ENCODE measurements at regions not wholly inside any gene's neighbourhood (a gene's known extent, or its start where the extent isn't known, plus 50 kb on each side); places are given as distances from the start of the nearest gene placed in this dataset.

DNA sequence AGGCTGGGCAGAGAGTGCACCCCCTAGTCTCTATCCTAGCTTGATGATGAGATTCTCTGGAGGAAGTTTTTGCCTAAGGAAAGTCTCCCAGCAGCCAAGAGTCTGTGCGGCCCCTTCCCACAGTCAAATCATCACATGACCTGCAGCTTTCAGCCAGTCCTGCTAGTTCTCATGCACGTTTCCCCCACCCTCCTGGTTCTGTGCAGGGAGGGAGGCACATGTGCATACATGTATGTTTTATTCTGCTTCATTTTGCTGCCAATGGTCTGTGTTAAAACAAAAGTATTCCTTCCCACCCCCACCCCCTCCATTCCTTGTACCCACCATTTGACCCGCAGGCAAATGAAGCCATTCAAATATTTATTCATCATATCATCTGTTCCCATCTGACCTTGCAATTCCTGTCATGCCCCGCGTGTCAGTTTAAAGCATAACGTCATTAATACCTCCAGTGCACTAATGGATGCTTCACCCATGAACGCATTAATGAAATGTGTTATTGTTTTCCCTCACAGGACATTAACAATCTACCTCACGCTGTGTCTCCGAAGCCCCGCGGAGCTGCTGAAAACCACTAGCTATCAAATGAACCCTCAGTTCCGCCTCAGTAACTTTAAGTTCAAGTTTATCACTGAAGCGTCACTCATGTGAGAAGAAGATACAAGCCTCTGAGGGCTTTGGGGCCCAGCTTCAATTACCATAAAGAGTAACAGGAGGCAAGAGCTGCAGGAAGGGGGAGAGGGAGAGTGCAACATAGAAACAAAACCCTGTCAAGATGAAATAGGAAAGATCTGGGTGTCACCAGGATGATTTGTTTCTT is 139.6 kb downstream of the RASEF start:
- Histone ChIP-seq H3K4me1 (ENCODE audit: control insufficient read depth, insufficient read depth, low read length) (no peaks in the 10 kb centered on the region), H3K4me3 (ENCODE audit: low read length) (no peak overlapping the region), H3K36me3 (ENCODE audit: control insufficient read depth, insufficient read depth, low read length) (no peaks in the 10 kb centered on the region), H3K27ac (ENCODE audit: low read length) (no peak overlapping the region), H3K27me3 (ENCODE audit: control insufficient read depth, insufficient read depth, low read length) (no peaks in the 10 kb centered on the region), H3K9me3 (replicated peaks; ENCODE audit: control insufficient read depth, low read depth, low read length) (no peaks in the 10 kb centered on the region)
- 37% methylated on average over 3 of the region's 13 CpGs for WGBS (ENCODE audit: insufficient coverage)
- DNase-seq, result no peak

DNA sequence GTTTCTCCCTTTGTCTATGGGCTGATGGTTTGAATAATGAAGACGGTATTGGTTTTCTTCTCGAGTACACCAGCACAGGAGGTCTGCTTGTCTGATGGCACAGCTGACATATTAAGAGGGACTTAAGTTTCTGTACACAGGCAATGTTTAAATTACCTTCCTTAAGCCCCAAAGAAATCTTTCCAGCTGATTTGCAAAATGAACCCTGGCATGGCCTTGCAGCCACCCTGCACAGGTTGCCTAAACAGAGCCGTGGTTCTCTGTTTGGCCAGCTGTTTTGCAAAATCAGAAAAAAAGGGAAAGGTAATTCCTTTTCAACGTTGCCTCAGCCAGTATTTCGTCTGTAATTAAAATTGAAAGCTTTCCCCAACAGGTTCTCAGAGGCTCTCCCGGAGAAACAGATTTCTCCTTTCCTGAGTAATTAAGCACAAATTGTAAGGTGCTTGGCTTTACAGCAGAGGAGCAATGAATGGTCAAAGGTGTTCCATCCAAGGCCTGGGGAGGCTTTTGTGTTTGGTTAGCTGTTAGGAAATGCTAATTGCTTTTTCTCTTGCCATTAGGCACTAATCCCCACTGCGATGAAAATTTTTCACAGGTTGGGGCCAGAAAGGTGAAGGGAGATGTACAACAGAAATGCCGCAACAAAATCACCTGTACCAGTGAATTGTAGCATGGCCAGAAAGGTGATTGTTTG is 138.9 kb downstream of the RASEF start:
- Histone ChIP-seq H3K27me3 (ENCODE audit: control insufficient read depth, insufficient read depth, low read length) (no peaks in the 10 kb centered on the region), H3K4me3 (ENCODE audit: low read length) (no peak overlapping the region), H3K36me3 (ENCODE audit: control insufficient read depth, insufficient read depth, low read length) (no peaks in the 10 kb centered on the region), H3K27ac (ENCODE audit: low read length) (no peak overlapping the region), H3K4me1 (ENCODE audit: control insufficient read depth, insufficient read depth, low read length) (no peaks in the 10 kb centered on the region), H3K9me3 (replicated peaks; ENCODE audit: control insufficient read depth, low read depth, low read length) (no peaks in the 10 kb centered on the region)
- no peak for DNase-seq
- WGBS (ENCODE audit: insufficient coverage), result 49% methylated on average over 3 of the region's 8 CpGs

All from muscle of leg (tissue), 3 donors.